Fibroblast of the aortic adventitia (primary cell): ENCODE measurements at regions not wholly inside any gene's neighbourhood (a gene's known extent, or its start where the extent isn't known, plus 50 kb on each side); places are given as distances from the start of the nearest gene placed in this dataset.

Experiments used
- DNase-seq: peaks from one replicate; pipeline ENCODE4 v3.0.0-alpha.2; 2010; ENCODE audit warnings: low read depth
- H3K4me3 ChIP-seq: 2 replicates; pipeline ENCODE4 v1.5.1; 2011; ENCODE audit warnings: low read depth, mild to moderate bottlenecking, control low read depth, low read length, moderate library complexity
- CTCF ChIP-seq: IDR thresholded peaks from 2 replicates; pipeline ENCODE4 v1.5.1; 2011; ENCODE audit warnings: mild to moderate bottlenecking, low read length, control low read depth, inconsistent platforms; ENCODE audit not compliant: insufficient read depth

GRCh38 chr3:11089931-11090330, 64.4 kb upstream of the HRH1 start:
- no peak overlapping the region for H3K4me3 ChIP-seq
- DNase-seq, result no peak
- TF ChIP-seq CTCF, result no peak

GRCh38 chr3:11090551-11090950, 63.7 kb upstream of the HRH1 start:
- peak; percentile 17 for DNase-seq
- H3K4me3 ChIP-seq, result no peak overlapping the region
- TF ChIP-seq CTCF, result no peak

- TF ChIP-seq CTCF, result no peak
- DNase-seq, result peak; percentile 72
- H3K4me3 ChIP-seq, result no peak overlapping the region
These were observed 63.2 kb upstream of the HRH1 start for GRCh38 chr3:11091088-11091590.

- no peak for DNase-seq
- no peak for TF ChIP-seq CTCF
These were observed 62.5 kb upstream of the HRH1 start for GRCh38 chr3:11091791-11092190.

GRCh38 chr3:11093823-11094340, 60.4 kb upstream of the HRH1 start:
- TF ChIP-seq CTCF, result no peak
- H3K4me3 ChIP-seq, result no peak overlapping the region
- no peak for DNase-seq

More at GRCh38 chr3:11091791-11092190, 62.5 kb upstream of the HRH1 start:
- H3K4me3 ChIP-seq, result no peak overlapping the region

- H3K4me3 ChIP-seq, result no peak overlapping the region
- DNase-seq, result no peak
- TF ChIP-seq CTCF, result no peak
These were observed 58.4 kb upstream of the HRH1 start for GRCh38 chr3:11095932-11096265.
